ENCODE measurements at regions not wholly inside any gene's neighbourhood (a gene's known extent, or its start where the extent isn't known, plus 50 kb on each side); places are given as distances from the start of the nearest gene placed in this dataset.

DNA sequence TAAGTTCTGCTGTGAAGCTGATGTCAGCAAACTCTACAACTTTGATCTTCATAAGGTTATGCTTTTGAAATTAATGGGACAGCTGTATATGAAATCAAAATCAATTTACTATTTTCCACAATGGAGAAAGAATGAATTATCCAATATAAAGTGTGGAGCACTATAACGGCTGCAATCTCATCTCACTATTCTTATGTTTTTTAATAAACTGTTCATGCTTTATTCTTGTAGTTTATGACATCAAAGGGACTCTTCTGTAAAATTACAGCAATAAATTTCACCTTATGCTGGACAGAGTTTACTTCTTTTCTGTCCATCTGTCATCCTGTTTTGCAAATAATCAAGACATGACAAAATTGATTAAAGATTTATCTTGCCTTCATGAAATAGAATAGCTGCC, 192.5 kb downstream of the TECRL start:
- Histone ChIP-seq H3K27ac (no peak overlapping the region), H3K27me3 (no peaks in the 10 kb centered on the region), H3K9me3 (no peaks in the 10 kb centered on the region), H3K36me3 (no peaks in the 10 kb centered on the region), H3K4me3 (no peak overlapping the region), H3K4me1 (no peaks in the 10 kb centered on the region)
- intact Hi-C loops (cut with DNase I; ENCODE audit: low total_unique reads): no loop called here
- no peak for DNase-seq
- no peak for TF ChIP-seq POLR2A (IDR thresholded peaks at IDR 0.05)
- TF ChIP-seq, protein P1, sequence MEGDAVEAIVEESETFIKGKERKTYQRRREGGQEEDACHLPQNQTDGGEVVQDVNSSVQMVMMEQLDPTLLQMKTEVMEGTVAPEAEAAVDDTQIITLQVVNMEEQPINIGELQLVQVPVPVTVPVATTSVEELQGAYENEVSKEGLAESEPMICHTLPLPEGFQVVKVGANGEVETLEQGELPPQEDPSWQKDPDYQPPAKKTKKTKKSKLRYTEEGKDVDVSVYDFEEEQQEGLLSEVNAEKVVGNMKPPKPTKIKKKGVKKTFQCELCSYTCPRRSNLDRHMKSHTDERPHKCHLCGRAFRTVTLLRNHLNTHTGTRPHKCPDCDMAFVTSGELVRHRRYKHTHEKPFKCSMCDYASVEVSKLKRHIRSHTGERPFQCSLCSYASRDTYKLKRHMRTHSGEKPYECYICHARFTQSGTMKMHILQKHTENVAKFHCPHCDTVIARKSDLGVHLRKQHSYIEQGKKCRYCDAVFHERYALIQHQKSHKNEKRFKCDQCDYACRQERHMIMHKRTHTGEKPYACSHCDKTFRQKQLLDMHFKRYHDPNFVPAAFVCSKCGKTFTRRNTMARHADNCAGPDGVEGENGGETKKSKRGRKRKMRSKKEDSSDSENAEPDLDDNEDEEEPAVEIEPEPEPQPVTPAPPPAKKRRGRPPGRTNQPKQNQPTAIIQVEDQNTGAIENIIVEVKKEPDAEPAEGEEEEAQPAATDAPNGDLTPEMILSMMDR (IDR thresholded peaks at IDR 0.05): no peak

DNA sequence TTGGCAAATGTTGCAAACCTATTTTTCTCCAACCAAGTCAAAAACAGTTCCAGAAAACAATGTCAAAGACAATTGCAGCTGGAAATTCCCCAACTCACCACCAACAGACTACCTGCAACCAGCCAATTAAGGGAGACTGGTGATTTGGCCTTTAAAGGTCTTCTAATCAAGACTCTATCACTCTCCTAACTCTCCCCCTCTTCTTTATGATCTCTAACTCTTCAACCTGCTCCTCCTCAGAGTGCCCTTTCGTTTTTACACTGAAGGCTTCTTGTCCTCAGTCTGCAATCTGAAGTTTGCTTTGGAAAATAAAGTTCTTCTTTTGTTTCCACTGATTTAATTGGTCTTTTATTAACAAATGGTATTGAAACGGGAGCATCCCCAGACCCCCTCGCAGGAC, 203.9 kb downstream of the TECRL start:
- no peaks in the 10 kb centered on the region for H3K36me3 ChIP-seq
- no peak overlapping the region for H3K27ac ChIP-seq
- intact Hi-C loops (cut with DNase I; ENCODE audit: low total_unique reads): no loop called here
- no peak for DNase-seq
- H3K9me3 ChIP-seq: no peaks in the 10 kb centered on the region
- no peaks in the 10 kb centered on the region for H3K27me3 ChIP-seq
- TF ChIP-seq, protein P1 (IDR thresholded peaks at IDR 0.05): no peak
- TF ChIP-seq POLR2A (IDR thresholded peaks at IDR 0.05): no peak
- H3K4me3 ChIP-seq: no peak overlapping the region
- no peaks in the 10 kb centered on the region for H3K4me1 ChIP-seq

DNA sequence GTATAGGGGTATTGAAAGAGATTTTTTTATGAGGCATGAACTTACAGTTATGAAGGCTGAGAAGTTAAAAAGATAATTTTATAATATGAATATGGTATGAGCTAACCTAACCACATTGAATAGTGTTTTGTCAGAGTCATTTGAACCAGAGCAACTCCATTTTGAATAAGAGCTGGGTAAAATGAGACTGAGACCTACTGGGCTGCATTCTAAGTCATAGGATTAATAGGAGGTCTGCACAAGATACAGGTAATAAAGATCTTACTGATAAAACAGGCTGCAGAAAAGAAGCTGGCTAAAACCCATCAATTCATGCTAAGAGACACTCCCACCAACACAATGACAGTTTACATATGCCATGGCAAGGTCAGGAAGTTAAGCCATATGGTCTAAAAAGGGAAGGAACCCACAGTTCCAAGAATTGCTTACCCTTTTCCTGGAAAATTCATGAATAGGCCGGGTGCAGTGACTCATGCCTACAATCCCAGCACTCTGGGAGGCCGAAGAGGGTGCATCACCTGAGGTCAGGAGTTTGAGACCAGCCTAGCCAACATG, 209.2 kb downstream of the TECRL start:
- intact Hi-C loops (cut with DNase I; ENCODE audit: low total_unique reads): no loop called here
- no peak for DNase-seq
- Histone ChIP-seq H3K9me3 (no peaks in the 10 kb centered on the region), H3K36me3 (no peaks in the 10 kb centered on the region), H3K27me3 (no peaks in the 10 kb centered on the region), H3K4me1 (no peaks in the 10 kb centered on the region), H3K4me3 (no peak overlapping the region), H3K27ac (no peak overlapping the region)
- no peak for TF ChIP-seq POLR2A (IDR thresholded peaks at IDR 0.05)
- TF ChIP-seq, protein P1 (IDR thresholded peaks at IDR 0.05): no peak

DNA sequence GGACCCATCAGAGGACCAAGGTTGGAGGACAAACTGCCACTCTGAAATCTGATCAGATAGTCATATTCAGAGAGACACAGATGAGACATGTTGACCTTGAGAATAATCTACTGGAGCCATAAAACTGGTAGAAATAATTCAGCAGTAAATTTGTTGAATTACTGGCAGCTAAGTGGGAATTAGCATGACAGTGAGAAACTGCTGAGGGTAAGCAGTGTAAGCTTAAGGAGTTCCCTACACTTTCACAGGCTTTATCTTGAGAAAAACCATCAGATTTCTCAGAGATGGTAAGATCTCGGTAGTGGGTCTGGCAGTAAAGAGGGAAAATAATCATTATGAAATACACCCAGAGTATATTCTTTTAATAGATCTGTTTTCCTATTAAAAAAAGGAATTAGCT, 213.7 kb downstream of the TECRL start:
- no peaks in the 10 kb centered on the region for H3K9me3 ChIP-seq
- no peaks in the 10 kb centered on the region for H3K4me1 ChIP-seq
- no peaks in the 10 kb centered on the region for H3K36me3 ChIP-seq
- H3K4me3 ChIP-seq: no peak overlapping the region
- TF ChIP-seq, protein P1 (IDR thresholded peaks at IDR 0.05): no peak
- no peak for TF ChIP-seq POLR2A (IDR thresholded peaks at IDR 0.05)
- H3K27ac ChIP-seq: no peak overlapping the region
- H3K27me3 ChIP-seq: no peaks in the 10 kb centered on the region
- intact Hi-C loops (cut with DNase I; ENCODE audit: low total_unique reads): no loop called here
- no peak for DNase-seq

DNA sequence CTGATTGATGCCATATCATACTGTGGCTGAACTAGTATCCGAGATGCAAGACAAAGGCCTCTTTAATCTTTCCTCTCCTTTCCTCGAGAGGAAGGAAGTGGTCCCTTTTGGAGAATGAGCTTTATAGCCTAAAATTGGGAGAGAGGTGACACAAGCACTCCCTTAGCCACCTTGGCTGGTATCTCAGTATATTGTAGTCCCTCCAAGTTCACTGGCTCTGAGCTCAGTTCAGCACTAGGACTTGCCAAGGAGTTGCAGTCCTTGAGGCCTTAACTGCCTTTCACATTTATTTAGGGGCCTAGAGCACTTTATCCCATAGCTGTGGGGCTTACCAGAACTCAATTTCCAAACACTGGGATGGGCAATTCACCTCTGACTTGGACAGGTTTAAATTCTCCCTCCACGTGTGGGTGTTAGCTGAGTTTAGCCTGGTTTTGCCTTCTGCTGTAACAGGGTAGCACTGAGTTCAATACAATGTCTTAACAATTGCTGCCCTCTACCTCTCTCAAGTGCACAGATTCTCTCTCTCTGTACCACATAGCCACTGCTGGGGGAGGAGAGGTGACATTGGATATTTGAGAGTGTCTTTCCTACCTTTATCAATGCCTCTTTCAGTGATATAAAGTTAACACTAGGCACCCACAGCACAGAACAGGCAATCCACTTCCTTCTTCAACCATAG, 216.4 kb downstream of the TECRL start:
- Histone ChIP-seq H3K27ac (no peak overlapping the region), H3K9me3 (no peaks in the 10 kb centered on the region), H3K4me1 (no peaks in the 10 kb centered on the region), H3K27me3 (no peaks in the 10 kb centered on the region), H3K4me3 (no peak overlapping the region), H3K36me3 (no peaks in the 10 kb centered on the region)
- intact Hi-C loops (cut with DNase I; ENCODE audit: low total_unique reads): no loop called here
- no peak for TF ChIP-seq POLR2A (IDR thresholded peaks at IDR 0.05)
- TF ChIP-seq, protein P1 (IDR thresholded peaks at IDR 0.05): no peak
- DNase-seq: no peak

All from uterus (tissue), 3 donors.